ENCODE measurements at regions not wholly inside any gene's neighbourhood (a gene's known extent, or its start where the extent isn't known, plus 50 kb on each side); places are given as distances from the start of the nearest gene placed in this dataset.

DNA sequence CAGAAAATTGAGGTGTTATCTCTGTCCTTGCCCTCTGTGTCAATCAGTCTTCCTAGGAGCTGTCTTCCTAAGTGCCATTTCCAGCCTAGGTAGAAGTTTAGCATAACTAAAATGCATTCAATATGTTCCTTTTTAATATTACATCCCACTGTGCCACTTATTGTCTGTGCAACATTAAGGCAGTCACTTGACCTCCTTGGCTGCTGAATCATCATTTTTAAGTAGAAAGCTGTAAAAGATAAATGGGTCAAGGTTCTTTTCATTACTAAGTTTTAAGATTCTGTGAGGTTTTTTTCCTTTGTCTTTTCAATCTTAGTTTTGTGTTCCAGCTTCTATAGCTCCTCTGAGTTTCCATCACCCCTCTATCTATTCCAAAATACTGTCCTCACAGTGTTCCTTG lies 371.9 kb upstream of the SOX9 start:
- no peak overlapping the region for H3K9ac ChIP-seq (replicated peaks in 1 of 4; ENCODE audit: extremely low read depth in 1 of 4, low read depth in 3 of 4, low read length in 3 of 4)
- ChIA-PET POLR2A (ENCODE audit: partially characterized antibody) (no interaction called here), CTCF (ENCODE audit: partially characterized antibody) (interaction anchor here (1.2 to 1.4 kb wide), 2 partner anchors 10 to 64 kb away, joined by 3 read pairs; no protein-coding TSS in a partner anchor)
- H3K4me2 ChIP-seq (ENCODE audit: insufficient read depth in 1 of 2, low read depth in 2 of 2, low read length in 2 of 2): no peak overlapping the region
- no peak overlapping the region for H3K27ac ChIP-seq (ENCODE audit: low read depth, low read length)
- H3K23me2 ChIP-seq (ENCODE audit: low read depth, low read length): no peaks in the 10 kb centered on the region
- H2AFZ ChIP-seq (ENCODE audit: low read length): no peak overlapping the region
- no peaks in the 10 kb centered on the region for H3K79me2 ChIP-seq (ENCODE audit: control insufficient read depth in 1 of 2, insufficient read depth in 2 of 2, low read length in 2 of 2)
- H4K8ac ChIP-seq (ENCODE audit: extremely low read depth, insufficient read depth, low read length): no peak overlapping the region
- no peak overlapping the region for H3K4ac ChIP-seq (replicated peaks; ENCODE audit: insufficient read length, low read depth, low read length)
- DNase-seq (ENCODE audit: low read depth in 1 of 2, low spot score in 2 of 2): no peak
- H3K56ac ChIP-seq (replicated peaks; ENCODE audit: insufficient read length, low read depth, low read length): no peak overlapping the region
- H3K4me3 ChIP-seq (ENCODE audit: extremely low read depth in 1 of 4, insufficient read depth in 2 of 4, low read depth in 3 of 4, low read length in 4 of 4): no peak overlapping the region
- no peaks in the 10 kb centered on the region for H4K20me1 ChIP-seq (replicated peaks in 1 of 2; ENCODE audit: control insufficient read depth in 1 of 2, insufficient read depth in 2 of 2, low read length in 2 of 2)
- H3K79me1 ChIP-seq (ENCODE audit: low read depth, low read length): no peaks in the 10 kb centered on the region
- H2BK20ac ChIP-seq (ENCODE audit: low read length): no peak overlapping the region
- no peaks in the 10 kb centered on the region for H3K9me3 ChIP-seq (ENCODE audit: insufficient read depth in 2 of 2, low read depth in 1 of 2, low read length in 1 of 2)
- no peaks in the 10 kb centered on the region for H3K36me3 ChIP-seq (ENCODE audit: control insufficient read depth in 2 of 4, insufficient read depth in 4 of 4, low read length in 3 of 4)
- no peak overlapping the region for H2BK5ac ChIP-seq (ENCODE audit: low read depth, low read length)
- no peak overlapping the region for H4K5ac ChIP-seq (ENCODE audit: insufficient read length, low read depth, low read length)
- no peak overlapping the region for H3K23ac ChIP-seq (ENCODE audit: insufficient read length)
- FAIRE-seq: no peak
- H2BK15ac ChIP-seq (ENCODE audit: low read length): no peak overlapping the region
- no peaks in the 10 kb centered on the region for H3K27me3 ChIP-seq (replicated peaks in 1 of 4; ENCODE audit: control insufficient read depth in 3 of 4, extremely low read depth in 1 of 4, insufficient read depth in 3 of 4, low read length in 3 of 4)
- no peaks in the 10 kb centered on the region for H3K4me1 ChIP-seq (replicated peaks in 1 of 4; ENCODE audit: control insufficient read depth in 3 of 4, insufficient read depth in 4 of 4, low read length in 3 of 4)
- TF ChIP-seq CTBP2 (IDR thresholded peaks at IDR 0.05; ENCODE audit: borderline replicate concordance, insufficient read depth, insufficient read length, low read length): no peak
- H2AK5ac ChIP-seq (ENCODE audit: low read depth, low read length): no peak overlapping the region
- H4K91ac ChIP-seq (replicated peaks; ENCODE audit: insufficient read length, low read length): no peak overlapping the region
- no peak overlapping the region for H3K18ac ChIP-seq (ENCODE audit: extremely low read depth, low read length)
- no peak overlapping the region for H2BK120ac ChIP-seq (replicated peaks; ENCODE audit: low read depth, low read length)
- no peak overlapping the region for H2BK12ac ChIP-seq (ENCODE audit: low read depth, low read length)
- no peak overlapping the region for H3K14ac ChIP-seq (ENCODE audit: insufficient read length)
